ENCODE measurements at regions not wholly inside any gene's neighbourhood (a gene's known extent, or its start where the extent isn't known, plus 50 kb on each side); places are given as distances from the start of the nearest gene placed in this dataset.
"Not testable (repeated sequence)": the region's sequence is repeated elsewhere in the genome, so short reads cannot be mapped to it uniquely, and the experiment has no call there.

GRCh38 chr4:187505798-187506141, 489.8 kb upstream of the ZFP42 start:
- H3K27me3 Mint-ChIP-seq; H3K4me3 Mint-ChIP-seq; H3K36me3 Mint-ChIP-seq (ENCODE audit: low read depth); H3K27ac Mint-ChIP-seq; H3K9me3 Mint-ChIP-seq; H3K4me1 Mint-ChIP-seq (ENCODE audit: low read depth): not testable (repeated sequence)

DNA sequence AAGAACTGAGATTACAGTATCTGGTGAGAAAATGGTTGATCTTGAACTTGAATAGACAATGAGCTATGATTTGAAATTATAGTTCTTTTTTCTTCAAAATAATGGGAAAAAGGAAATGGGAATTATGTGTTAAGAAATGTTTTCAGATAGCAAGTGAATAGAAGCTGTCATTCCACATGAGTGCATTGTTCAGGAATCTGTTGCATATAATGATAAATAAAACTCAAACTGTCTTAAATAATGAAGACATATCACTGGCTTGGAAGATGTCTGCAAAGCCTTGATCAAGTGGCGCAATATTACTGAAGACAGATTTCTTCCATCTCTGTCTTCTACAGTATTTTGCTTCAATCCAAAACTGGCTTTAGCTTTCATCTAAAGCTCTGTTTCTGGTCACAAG, 479.3 kb upstream of the ZFP42 start:
- no peak overlapping the region for H3K4me3 Mint-ChIP-seq
- no peaks in the 10 kb centered on the region for H3K27me3 Mint-ChIP-seq
- no peak overlapping the region for H3K27ac Mint-ChIP-seq
- H3K36me3 Mint-ChIP-seq (ENCODE audit: low read depth): no peaks in the 10 kb centered on the region
- no peaks in the 10 kb centered on the region for H3K4me1 Mint-ChIP-seq (ENCODE audit: low read depth)
- peaks cover 3% of the 10 kb centered on the region for H3K9me3 Mint-ChIP-seq

DNA sequence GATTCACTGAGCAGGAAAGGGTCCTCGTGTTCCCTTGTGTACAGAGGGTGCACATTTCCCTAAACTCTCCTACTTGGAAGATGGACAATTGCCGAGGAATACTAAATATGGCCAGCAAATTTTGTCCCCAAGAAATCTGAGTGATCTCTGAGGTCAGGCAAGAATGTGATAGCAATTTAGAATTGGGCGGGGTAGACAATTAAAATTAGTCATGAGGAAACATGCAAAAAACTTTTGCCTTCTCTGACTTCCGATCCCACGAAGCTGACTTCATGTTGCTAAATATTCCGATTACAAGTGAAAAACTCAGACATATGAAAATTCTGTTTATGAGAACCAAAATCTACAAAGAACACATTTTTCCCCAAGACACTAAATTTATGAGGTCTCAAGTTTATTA, 453.9 kb upstream of the ZFP42 start:
- H3K27me3 Mint-ChIP-seq: no peaks in the 10 kb centered on the region
- H3K4me3 Mint-ChIP-seq: no peak overlapping the region
- peaks cover 19% of the 10 kb centered on the region for H3K9me3 Mint-ChIP-seq
- H3K36me3 Mint-ChIP-seq (ENCODE audit: low read depth): no peaks in the 10 kb centered on the region
- H3K27ac Mint-ChIP-seq: no peak overlapping the region
- H3K4me1 Mint-ChIP-seq (ENCODE audit: low read depth): no peaks in the 10 kb centered on the region

DNA sequence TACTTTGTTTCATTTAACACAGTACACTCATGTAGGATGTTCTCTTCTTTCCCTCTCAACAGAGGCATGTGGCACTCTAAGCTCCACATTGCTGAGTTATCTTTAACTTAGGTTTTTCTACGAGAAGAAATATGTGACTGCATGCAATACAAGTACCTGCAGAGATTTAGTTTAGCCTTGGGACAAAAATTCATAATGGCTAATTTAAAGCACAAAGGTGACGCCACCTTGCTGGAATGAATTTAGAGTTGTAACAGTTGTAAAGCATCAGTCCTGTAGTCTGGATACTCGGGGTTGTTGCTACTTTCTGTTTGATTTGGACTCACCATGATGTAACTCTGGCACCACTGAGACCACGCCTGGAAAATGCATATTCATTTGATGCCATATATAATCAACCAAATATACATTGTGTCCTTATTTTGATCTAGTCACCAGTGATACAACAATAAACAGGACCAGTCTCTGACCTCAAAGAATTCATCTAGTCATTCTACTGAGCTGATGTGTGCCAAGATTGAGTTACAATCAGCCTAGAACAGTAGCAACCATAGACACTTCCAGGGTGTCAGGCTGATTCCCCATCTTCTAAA, 451.0 kb upstream of the ZFP42 start:
- H3K27ac Mint-ChIP-seq: no peak overlapping the region
- no peaks in the 10 kb centered on the region for H3K4me1 Mint-ChIP-seq (ENCODE audit: low read depth)
- H3K4me3 Mint-ChIP-seq: no peak overlapping the region
- no peaks in the 10 kb centered on the region for H3K27me3 Mint-ChIP-seq
- no peaks in the 10 kb centered on the region for H3K36me3 Mint-ChIP-seq (ENCODE audit: low read depth)
- peaks cover 21% of the 10 kb centered on the region for H3K9me3 Mint-ChIP-seq

GRCh38 chr4:187547316-187547715, 448.3 kb upstream of the ZFP42 start:
- H3K4me3 Mint-ChIP-seq: no peak overlapping the region
- no peak overlapping the region for H3K27ac Mint-ChIP-seq
- H3K9me3 Mint-ChIP-seq: peaks cover 15% of the 10 kb centered on the region
- no peaks in the 10 kb centered on the region for H3K4me1 Mint-ChIP-seq (ENCODE audit: low read depth)
- H3K27me3 Mint-ChIP-seq: no peaks in the 10 kb centered on the region
- no peaks in the 10 kb centered on the region for H3K36me3 Mint-ChIP-seq (ENCODE audit: low read depth)

DNA sequence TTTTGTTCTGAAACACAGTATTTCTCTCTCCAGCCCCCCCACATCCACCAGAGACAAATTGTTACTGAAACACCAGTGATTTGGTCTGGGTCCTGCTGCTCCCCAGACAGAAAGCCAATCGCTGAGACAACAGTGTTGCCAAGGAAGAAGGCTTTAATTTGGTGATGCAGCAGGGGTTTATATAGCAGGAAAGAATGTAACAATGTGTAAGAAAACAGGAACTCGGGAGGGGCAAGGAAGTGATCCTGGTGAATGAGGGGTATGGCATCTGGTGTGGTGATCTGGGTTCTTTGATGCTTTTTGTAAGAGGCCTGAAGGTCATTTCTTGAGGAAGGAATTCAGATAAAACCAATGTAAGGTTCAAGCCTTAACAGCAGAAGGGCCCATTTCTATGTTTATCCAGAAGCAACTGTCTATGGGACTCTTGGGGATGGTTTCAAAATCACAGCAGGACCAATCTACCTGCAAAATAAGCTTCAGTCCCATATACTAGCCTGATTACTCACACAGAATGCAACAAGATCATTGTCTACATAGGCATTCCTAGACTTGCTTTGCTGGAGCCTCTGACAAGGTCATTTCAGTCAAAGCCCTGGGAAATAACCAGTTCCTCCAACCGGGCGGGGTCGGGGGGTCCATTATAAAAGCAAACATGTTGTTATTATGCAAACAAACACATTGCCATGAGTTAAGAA, 445.2 kb upstream of the ZFP42 start:
- H3K4me3 Mint-ChIP-seq: no peak overlapping the region
- no peaks in the 10 kb centered on the region for H3K27me3 Mint-ChIP-seq
- H3K36me3 Mint-ChIP-seq (ENCODE audit: low read depth): no peaks in the 10 kb centered on the region
- H3K9me3 Mint-ChIP-seq: peaks cover 12% of the 10 kb centered on the region
- H3K27ac Mint-ChIP-seq: no peak overlapping the region
- no peaks in the 10 kb centered on the region for H3K4me1 Mint-ChIP-seq (ENCODE audit: low read depth)

- Mint-ChIP-seq H3K4me1 (ENCODE audit: low read depth) (no peaks in the 10 kb centered on the region), H3K27ac (no peak overlapping the region), H3K36me3 (ENCODE audit: low read depth) (no peaks in the 10 kb centered on the region), H3K4me3 (no peak overlapping the region), H3K27me3 (no peaks in the 10 kb centered on the region), H3K9me3 (peaks cover 16% of the 10 kb centered on the region)
Measured at GRCh38 chr4:187552781-187553180, 442.8 kb upstream of the ZFP42 start.

DNA sequence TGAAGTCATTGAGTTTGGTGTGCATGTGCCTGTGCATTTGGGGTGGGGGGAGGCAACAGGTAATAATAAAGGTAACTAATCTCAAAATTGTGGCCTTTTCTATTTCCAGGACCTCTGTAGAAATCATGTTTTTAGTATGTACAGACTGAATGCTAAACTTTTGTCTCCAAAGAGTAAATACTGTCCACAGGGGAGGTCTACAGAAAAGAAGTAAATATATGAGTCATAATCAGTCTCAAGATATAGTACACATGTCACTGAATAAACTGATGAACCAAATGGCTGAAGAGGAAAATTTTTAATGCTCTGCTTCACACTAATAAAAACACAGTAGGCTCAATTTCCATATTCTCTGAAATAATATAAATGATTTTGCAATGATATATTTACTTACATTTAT, 440.4 kb upstream of the ZFP42 start:
- no peaks in the 10 kb centered on the region for H3K36me3 Mint-ChIP-seq (ENCODE audit: low read depth)
- H3K27ac Mint-ChIP-seq: no peak overlapping the region
- no peaks in the 10 kb centered on the region for H3K4me1 Mint-ChIP-seq (ENCODE audit: low read depth)
- no peak overlapping the region for H3K4me3 Mint-ChIP-seq
- no peaks in the 10 kb centered on the region for H3K27me3 Mint-ChIP-seq
- peaks cover 8% of the 10 kb centered on the region for H3K9me3 Mint-ChIP-seq

- Mint-ChIP-seq H3K4me3 (no peak overlapping the region), H3K27me3 (no peaks in the 10 kb centered on the region), H3K36me3 (ENCODE audit: low read depth) (no peaks in the 10 kb centered on the region), H3K4me1 (ENCODE audit: low read depth) (no peaks in the 10 kb centered on the region), H3K27ac (no peak overlapping the region), H3K9me3 (peaks cover 4% of the 10 kb centered on the region)
Measured at GRCh38 chr4:187558391-187558790, 437.2 kb upstream of the ZFP42 start.

DNA sequence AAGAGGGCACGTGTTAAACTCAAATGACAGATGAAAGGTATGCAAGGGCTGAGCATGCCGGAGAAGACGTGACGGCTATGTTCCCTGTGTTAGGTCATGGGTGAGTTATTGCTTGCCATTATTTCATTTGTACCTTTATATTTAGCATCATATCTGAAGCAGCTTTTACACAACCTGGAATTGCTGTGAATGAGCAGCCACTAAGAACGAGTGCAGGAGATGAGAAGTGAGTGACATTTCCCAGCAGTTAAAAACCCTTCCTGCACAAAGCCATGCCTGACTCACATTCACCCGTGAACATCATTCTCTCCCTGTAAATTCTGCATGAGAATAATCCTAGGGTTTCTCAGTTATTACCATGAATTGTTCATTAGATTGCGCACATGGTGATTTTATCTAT, 433.2 kb upstream of the ZFP42 start:
- no peaks in the 10 kb centered on the region for H3K9me3 Mint-ChIP-seq
- H3K27ac Mint-ChIP-seq: no peak overlapping the region
- no peaks in the 10 kb centered on the region for H3K36me3 Mint-ChIP-seq (ENCODE audit: low read depth)
- H3K4me3 Mint-ChIP-seq: no peak overlapping the region
- H3K4me1 Mint-ChIP-seq (ENCODE audit: low read depth): no peaks in the 10 kb centered on the region
- no peaks in the 10 kb centered on the region for H3K27me3 Mint-ChIP-seq

DNA sequence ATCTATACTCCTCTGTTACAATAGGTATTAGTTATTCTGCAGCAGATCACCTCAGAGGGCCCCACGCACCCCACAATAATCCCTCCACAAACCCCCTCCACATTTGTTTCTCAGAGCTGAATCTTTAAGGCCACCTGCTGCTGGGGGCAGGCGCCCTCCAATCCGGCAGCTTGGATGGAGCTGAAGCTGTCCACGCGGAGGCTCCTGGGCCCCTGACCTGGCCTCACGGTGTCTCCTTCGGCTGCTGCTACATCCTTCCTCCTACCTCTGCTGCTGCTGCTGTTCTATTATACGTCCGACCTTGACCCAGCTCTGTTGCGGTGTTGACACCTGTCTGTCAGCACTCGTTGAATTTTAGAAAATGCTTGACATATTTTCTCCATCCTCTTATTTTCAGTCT, 430.2 kb upstream of the ZFP42 start:
- Mint-ChIP-seq H3K27ac (no peak overlapping the region), H3K4me3 (no peak overlapping the region), H3K27me3 (no peaks in the 10 kb centered on the region), H3K9me3 (peaks cover 6% of the 10 kb centered on the region), H3K4me1 (ENCODE audit: low read depth) (no peaks in the 10 kb centered on the region), H3K36me3 (ENCODE audit: low read depth) (no peaks in the 10 kb centered on the region)

DNA sequence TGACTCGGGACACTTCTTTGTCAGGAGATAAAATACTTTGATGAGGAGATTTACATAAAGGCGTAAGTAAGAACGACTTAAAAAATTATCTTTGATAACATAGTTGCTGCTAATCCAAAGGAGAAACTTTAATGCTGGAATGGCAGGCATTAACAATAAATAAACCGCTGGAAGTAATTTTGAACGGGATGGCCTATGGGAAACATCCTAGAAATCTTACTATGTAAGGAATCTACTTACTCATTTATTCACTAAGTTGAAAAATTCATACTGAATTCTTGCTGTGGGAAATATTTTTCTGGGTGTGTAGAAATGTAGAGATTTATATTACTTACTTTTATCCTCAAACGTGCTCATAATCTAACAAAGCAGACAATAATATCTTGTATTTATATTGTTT, 425.7 kb upstream of the ZFP42 start:
- H3K4me1 Mint-ChIP-seq (ENCODE audit: low read depth): no peaks in the 10 kb centered on the region
- H3K36me3 Mint-ChIP-seq (ENCODE audit: low read depth): no peaks in the 10 kb centered on the region
- H3K4me3 Mint-ChIP-seq: no peak overlapping the region
- H3K27me3 Mint-ChIP-seq: no peaks in the 10 kb centered on the region
- no peak overlapping the region for H3K27ac Mint-ChIP-seq
- peaks cover 19% of the 10 kb centered on the region for H3K9me3 Mint-ChIP-seq

DNA sequence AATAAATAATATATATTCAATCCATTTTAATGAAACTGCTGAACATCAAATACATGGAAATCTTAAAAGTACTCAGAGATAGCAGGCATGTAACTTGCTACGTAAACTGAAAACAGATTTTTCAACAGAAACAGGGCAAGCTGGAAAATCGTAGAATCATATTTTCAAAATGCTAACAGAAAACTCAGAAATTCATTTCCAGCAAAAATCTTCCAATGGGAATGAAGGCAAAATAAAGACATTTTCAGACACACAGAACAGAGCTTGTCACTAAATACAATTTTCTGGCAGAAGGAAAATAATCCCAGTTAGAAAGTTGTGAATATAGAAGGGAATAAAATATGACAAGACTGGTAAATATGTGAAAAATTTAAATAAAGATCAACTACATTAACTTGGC, 419.9 kb upstream of the ZFP42 start:
- Mint-ChIP-seq H3K27ac (no peak overlapping the region), H3K36me3 (ENCODE audit: low read depth) (no peaks in the 10 kb centered on the region), H3K9me3 (peaks cover 11% of the 10 kb centered on the region), H3K4me1 (ENCODE audit: low read depth) (no peaks in the 10 kb centered on the region), H3K4me3 (no peak overlapping the region), H3K27me3 (no peaks in the 10 kb centered on the region)

DNA sequence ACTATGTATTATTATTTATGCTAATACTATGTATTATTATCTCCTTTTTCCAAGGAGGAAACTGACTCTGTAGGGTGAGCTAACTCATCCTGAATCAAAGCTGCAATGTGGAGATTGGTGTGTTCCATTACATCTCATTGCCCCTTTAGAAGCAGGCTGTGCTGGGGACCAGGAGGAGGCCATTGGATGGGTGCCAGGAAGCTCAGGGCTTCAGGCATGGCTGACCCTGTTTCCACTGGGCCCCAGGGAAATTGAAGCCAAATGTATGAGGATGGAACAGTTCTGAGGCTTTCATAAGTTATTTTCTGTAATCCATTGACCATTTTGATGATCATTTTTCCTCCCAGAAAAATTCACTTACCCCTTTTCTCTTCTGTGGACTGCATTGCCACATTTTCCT, 418.8 kb upstream of the ZFP42 start:
- Mint-ChIP-seq H3K36me3 (ENCODE audit: low read depth) (no peaks in the 10 kb centered on the region), H3K27ac (no peak overlapping the region), H3K4me1 (ENCODE audit: low read depth) (no peaks in the 10 kb centered on the region)

DNA sequence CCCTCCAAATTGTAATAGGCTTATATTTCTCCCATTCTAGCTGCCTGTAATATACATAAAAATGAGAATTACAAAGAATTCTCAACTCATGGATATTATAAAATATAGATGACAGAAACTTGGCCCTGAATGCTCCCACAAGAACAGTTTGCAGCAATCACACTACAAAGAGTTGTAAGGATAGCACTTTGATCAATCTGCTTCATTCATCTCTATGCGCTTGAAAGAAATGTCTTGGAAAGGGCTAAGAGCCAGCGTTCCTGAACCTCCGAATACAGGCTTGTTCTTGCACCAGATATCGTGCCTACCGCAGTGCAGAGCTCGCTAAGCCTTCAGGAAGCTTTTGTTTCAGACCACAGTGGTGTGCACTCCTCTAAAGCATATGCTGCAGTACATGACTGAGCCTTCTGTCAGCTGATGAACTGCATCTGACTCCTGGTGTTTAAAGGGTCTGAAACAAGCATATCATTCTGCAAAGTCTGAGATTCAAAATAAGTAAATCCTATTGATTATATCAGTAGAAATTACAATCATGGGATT, 417.6 kb upstream of the ZFP42 start:
- Mint-ChIP-seq H3K27ac (no peak overlapping the region), H3K36me3 (ENCODE audit: low read depth) (no peaks in the 10 kb centered on the region), H3K4me3 (no peak overlapping the region), H3K9me3 (peaks cover 4% of the 10 kb centered on the region), H3K27me3 (no peaks in the 10 kb centered on the region), H3K4me1 (ENCODE audit: low read depth) (no peaks in the 10 kb centered on the region)

More for the DNA sequence above, 418.8 kb upstream of the ZFP42 start:
- Mint-ChIP-seq H3K27me3 (no peaks in the 10 kb centered on the region), H3K4me3 (no peak overlapping the region), H3K9me3 (peaks cover 7% of the 10 kb centered on the region)

DNA sequence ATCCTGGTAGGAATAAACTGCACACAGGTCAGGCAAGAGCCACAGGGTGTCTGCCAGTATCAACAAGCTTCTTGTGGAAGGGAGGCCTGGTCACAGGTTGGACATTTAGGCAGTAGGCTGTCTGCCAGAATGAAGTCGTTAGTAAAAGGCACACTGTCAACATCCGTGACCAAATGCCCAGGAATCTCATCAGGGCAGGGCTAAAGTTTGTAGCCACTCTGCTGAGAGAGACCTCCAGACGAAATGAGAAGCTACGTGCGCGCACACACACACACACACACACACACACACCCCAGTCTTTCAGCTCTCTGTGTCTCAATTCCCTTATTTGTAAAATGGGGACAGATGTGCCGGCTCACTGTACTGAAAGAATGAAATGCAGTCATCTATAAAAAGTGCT, 408.7 kb upstream of the ZFP42 start:
- Mint-ChIP-seq H3K9me3 (peaks cover 8% of the 10 kb centered on the region), H3K4me1 (ENCODE audit: low read depth) (no peaks in the 10 kb centered on the region), H3K27ac (no peak overlapping the region), H3K36me3 (ENCODE audit: low read depth) (no peaks in the 10 kb centered on the region), H3K27me3 (no peaks in the 10 kb centered on the region), H3K4me3 (no peak overlapping the region)

Data from stimulated activated naive CD8-positive, alpha-beta T cell treated with anti-CD3 and anti-CD28 coated beads, Interleukin-15, Interleukin-2, amounts not matched to agents 100 ng/mL and 50 ng/mL, for 24 hours (primary cell).